Upper lobe of left lung (tissue), 6 donors: ENCODE measurements at regions not wholly inside any gene's neighbourhood (a gene's known extent, or its start where the extent isn't known, plus 50 kb on each side); places are given as distances from the start of the nearest gene placed in this dataset.

Experiments used
- ATAC-seq, 2 donors: fragments of 200-7000 bp; cut with Tn5 transposase; one replicate each; pipeline ENCODE4 v1.9.1; 2022; ENCODE audit warnings: mild to moderate bottlenecking in 2 of 2, moderate library complexity in 2 of 2; ENCODE audit not compliant: low FRiP score in 2 of 2
- DNase-seq, 2 donors: peaks; one replicate each; pipeline ENCODE4 v3.0.0-alpha.2; 2019 to 2020
- H3K27ac ChIP-seq, 4 donors: fragments of 200-600 bp; sonication (generic); one replicate each; pipeline ENCODE4 v1.5.1; 2016 to 2019
- H3K27me3 ChIP-seq, 4 donors: fragments of 200-600 bp; sonication (generic); one replicate each; pipeline ENCODE4 v1.5.1; 2017 to 2019
- H3K36me3 ChIP-seq, 4 donors: fragments of 200-600 bp; sonication (generic); one replicate each; pipeline ENCODE4 v1.5.1; 2016 to 2019
- H3K4me1 ChIP-seq, 4 donors: fragments of 200-600 bp; sonication (generic); one replicate each; pipeline ENCODE4 v1.5.1; 2018 to 2019
- H3K4me3 ChIP-seq, 4 donors: fragments of 200-600 bp; sonication (generic); one replicate each; pipeline ENCODE4 v1.5.1; 2017 to 2019; ENCODE audit warnings: mild to moderate bottlenecking in 2 of 4, moderate library complexity in 1 of 4
- H3K9me3 ChIP-seq, 4 donors: fragments of 200-600 bp; sonication (generic); one replicate each; pipeline ENCODE4 v1.5.1; 2018 to 2019
- EP300 ChIP-seq, 4 donors: sonication (generic); formaldehyde crosslinking; IDR thresholded peaks; one replicate each; pipeline ENCODE4 v1.5.1; 2017; ENCODE audit warnings: antibody characterized with exemption in 4 of 4, control low read depth in 2 of 4
- POLR2A ChIP-seq, 4 donors: fragments of 450-650 bp; IDR thresholded peaks; one replicate each; pipeline ENCODE4 v1.5.1; 2016 to 2017; ENCODE audit warnings: antibody characterized with exemption in 4 of 4, mild to moderate bottlenecking in 2 of 4
- POLR2AphosphoS5 ChIP-seq, 2 donors: sonication (generic); formaldehyde crosslinking; IDR thresholded peaks; one replicate each; pipeline ENCODE4 v1.5.1; 2017; ENCODE audit warnings: antibody characterized with exemption in 2 of 2
- WGBS, 2 donors: methylation state at CpG; one replicate each; pipeline ENCODE4 v1.1.5; 2017 to 2018; 5-methylcytosine and 5-hydroxymethylcytosine counted together
- TF ChIP-seq, protein P1 (sequence below), 6 experiments: fragments of 450-650 bp in 4 of 6; fragments of 200-600 bp in 2 of 6; sonication (generic) in 2 of 6; IDR thresholded peaks; one replicate each; pipeline ENCODE4 v1.5.1; 2016 to 2019; ENCODE audit warnings: antibody characterized with exemption in 6 of 6
- donor health status: DM: no; HTN: no; CAD: no; lungs with moderate emphysema.
- donor health status: DM: no; HTN: yes; CAD: no; lungs with severe emphysema.

DNA sequence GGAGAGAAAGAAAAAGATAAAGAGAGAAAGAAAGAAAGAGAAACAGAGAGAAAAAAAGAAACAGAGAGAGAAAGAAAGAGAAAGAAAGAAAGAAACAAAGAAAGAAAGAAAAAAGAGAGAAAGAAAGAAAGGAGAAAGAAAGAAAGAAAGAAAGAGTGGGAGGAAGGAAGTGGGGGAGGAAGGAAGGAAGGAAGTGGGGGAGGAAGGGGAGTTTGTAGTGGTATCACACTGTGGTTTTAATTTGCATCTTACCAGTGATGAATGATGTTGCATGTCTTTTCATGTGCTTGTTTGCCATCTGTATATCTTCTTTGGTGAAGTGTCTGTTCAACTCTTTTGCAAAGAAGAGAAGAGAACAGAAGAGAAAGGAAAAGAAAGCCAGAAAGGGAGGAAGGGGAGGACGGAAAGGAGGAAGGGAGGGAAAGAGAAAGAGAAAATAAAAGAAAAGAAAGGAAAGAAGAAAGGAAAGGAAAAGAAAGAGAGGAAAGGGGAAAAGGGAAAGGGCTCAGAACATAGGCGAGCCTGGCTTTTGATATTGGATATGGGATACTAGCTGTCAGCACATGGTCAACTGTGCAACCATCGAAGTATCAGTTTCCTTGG, 79.2 kb upstream of the FRMD4A start:
- TF ChIP-seq, protein P1, sequence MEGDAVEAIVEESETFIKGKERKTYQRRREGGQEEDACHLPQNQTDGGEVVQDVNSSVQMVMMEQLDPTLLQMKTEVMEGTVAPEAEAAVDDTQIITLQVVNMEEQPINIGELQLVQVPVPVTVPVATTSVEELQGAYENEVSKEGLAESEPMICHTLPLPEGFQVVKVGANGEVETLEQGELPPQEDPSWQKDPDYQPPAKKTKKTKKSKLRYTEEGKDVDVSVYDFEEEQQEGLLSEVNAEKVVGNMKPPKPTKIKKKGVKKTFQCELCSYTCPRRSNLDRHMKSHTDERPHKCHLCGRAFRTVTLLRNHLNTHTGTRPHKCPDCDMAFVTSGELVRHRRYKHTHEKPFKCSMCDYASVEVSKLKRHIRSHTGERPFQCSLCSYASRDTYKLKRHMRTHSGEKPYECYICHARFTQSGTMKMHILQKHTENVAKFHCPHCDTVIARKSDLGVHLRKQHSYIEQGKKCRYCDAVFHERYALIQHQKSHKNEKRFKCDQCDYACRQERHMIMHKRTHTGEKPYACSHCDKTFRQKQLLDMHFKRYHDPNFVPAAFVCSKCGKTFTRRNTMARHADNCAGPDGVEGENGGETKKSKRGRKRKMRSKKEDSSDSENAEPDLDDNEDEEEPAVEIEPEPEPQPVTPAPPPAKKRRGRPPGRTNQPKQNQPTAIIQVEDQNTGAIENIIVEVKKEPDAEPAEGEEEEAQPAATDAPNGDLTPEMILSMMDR (IDR thresholded peaks at IDR 0.05): no peak
- no peak for TF ChIP-seq POLR2A (IDR thresholded peaks at IDR 0.05)
- no peak for TF ChIP-seq EP300 (IDR thresholded peaks at IDR 0.05)
- TF ChIP-seq POLR2AphosphoS5 (IDR thresholded peaks at IDR 0.05): no peak
- ATAC-seq (no peak), DNase-seq (no peak)
- no peaks in the 10 kb centered on the region for H3K36me3 ChIP-seq
- H3K27ac ChIP-seq: no peak overlapping the region
- no peaks in the 10 kb centered on the region for H3K27me3 ChIP-seq
- no peak overlapping the region for H3K4me3 ChIP-seq
- no peaks in the 10 kb centered on the region for H3K9me3 ChIP-seq
- no peaks in the 10 kb centered on the region for H3K4me1 ChIP-seq
- 58 to 70% methylated on average over 3 of the region's 3 CpGs for WGBS, 2 donors

DNA sequence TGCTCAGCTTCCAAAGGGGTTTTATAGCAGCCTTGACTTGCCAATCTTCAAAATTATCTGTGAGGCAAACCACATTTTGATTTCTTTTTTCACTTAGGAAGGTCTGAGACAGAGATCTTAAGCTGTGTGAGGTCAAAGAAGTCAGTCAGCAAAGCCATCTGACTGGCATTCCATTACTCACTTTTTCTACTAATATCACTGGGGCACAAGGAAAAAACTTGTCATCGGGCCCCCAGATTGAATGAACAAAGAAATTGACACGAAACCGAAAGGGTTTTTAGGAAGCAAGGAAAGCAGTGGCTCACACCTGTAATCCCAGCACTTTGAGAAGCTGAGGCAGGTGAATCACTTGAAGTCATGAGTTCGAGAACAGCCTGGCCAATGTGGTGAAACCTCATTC, 78.5 kb upstream of the FRMD4A start:
- H3K4me3 ChIP-seq: no peak overlapping the region
- ATAC-seq: no peak
- no peak for DNase-seq
- no peaks in the 10 kb centered on the region for H3K9me3 ChIP-seq
- no peaks in the 10 kb centered on the region for H3K4me1 ChIP-seq
- no peaks in the 10 kb centered on the region for H3K27me3 ChIP-seq
- no peak for TF ChIP-seq POLR2A (IDR thresholded peaks at IDR 0.05)
- TF ChIP-seq EP300 (IDR thresholded peaks at IDR 0.05): no peak
- TF ChIP-seq, protein P1 (IDR thresholded peaks at IDR 0.05): no peak
- no peak for TF ChIP-seq POLR2AphosphoS5 (IDR thresholded peaks at IDR 0.05)
- WGBS, 2 donors: 89% methylated on average over 4 of the region's 4 CpGs
- H3K36me3 ChIP-seq: no peaks in the 10 kb centered on the region
- no peak overlapping the region for H3K27ac ChIP-seq

DNA sequence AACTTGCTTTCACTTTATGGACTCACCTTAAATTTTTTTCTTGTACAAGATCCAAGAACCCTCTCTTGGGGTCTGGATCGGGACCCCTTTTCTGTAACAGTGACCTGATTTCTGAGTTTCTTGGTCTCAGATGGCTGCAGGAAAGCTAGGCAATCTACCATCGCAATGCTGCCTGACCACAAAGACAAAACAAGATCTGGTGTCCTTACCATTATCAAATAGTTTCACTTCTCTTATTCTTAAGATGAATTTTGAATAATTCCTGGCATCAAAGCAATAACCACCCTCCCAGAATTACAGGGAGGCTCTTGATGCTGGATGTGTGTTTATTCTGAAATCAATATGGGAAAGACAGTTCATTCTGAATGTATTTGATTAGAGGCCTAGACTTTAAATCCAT, 77.4 kb upstream of the FRMD4A start:
- no peak overlapping the region for H3K27ac ChIP-seq
- TF ChIP-seq EP300 (IDR thresholded peaks at IDR 0.05): no peak
- TF ChIP-seq, protein P1 (IDR thresholded peaks at IDR 0.05): no peak
- TF ChIP-seq POLR2A (IDR thresholded peaks at IDR 0.05): no peak
- TF ChIP-seq POLR2AphosphoS5 (IDR thresholded peaks at IDR 0.05): no peak
- H3K36me3 ChIP-seq: no peaks in the 10 kb centered on the region
- ATAC-seq (no peak), DNase-seq (no peak)
- H3K4me1 ChIP-seq: no peaks in the 10 kb centered on the region
- WGBS, 2 donors: 73 to 80% methylated on average over 2 of the region's 2 CpGs
- H3K27me3 ChIP-seq: no peaks in the 10 kb centered on the region
- no peak overlapping the region for H3K4me3 ChIP-seq
- no peaks in the 10 kb centered on the region for H3K9me3 ChIP-seq

DNA sequence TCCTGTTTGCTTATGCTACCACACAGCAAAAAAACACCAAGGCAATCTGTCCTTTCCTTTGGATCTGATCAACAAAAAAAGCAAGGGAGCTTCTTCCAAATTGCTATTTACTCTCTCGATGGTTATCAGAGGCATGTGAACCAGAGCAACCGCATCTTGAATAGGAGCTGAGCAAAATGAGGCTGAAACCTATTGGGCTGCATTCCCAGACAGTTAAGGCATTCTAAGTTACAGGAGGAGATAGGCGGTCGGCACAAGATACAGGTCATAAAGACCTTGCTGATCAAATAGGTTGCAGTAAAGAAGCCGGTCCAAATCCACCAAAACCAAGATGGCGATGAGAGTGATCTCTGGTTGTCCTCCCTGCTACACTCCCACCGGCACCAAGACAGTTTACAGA, 76.8 kb upstream of the FRMD4A start:
- DNase-seq (no peak), ATAC-seq (no peak)
- Histone ChIP-seq H3K36me3 (no peaks in the 10 kb centered on the region), H3K27ac (no peak overlapping the region), H3K9me3 (no peaks in the 10 kb centered on the region), H3K4me1 (no peaks in the 10 kb centered on the region), H3K4me3 (no peak overlapping the region), H3K27me3 (no peaks in the 10 kb centered on the region)
- 90 to 93% methylated on average over 7 of the region's 7 CpGs for WGBS, 2 donors
- no peak for TF ChIP-seq POLR2AphosphoS5 (IDR thresholded peaks at IDR 0.05)
- no peak for TF ChIP-seq POLR2A (IDR thresholded peaks at IDR 0.05)
- TF ChIP-seq, protein P1 (IDR thresholded peaks at IDR 0.05): no peak
- TF ChIP-seq EP300 (IDR thresholded peaks at IDR 0.05): no peak
